ENCODE measurements at regions not wholly inside any gene's neighbourhood (a gene's known extent, or its start where the extent isn't known, plus 50 kb on each side); places are given as distances from the start of the nearest gene placed in this dataset.

GRCh38 chr4:124903995-124904722, 191.6 kb upstream of the ANKRD50 start:
- DNase-seq (ENCODE audit: low read depth in 2 of 2): peak; percentile 63 to 76
- TF ChIP-seq, protein P1, sequence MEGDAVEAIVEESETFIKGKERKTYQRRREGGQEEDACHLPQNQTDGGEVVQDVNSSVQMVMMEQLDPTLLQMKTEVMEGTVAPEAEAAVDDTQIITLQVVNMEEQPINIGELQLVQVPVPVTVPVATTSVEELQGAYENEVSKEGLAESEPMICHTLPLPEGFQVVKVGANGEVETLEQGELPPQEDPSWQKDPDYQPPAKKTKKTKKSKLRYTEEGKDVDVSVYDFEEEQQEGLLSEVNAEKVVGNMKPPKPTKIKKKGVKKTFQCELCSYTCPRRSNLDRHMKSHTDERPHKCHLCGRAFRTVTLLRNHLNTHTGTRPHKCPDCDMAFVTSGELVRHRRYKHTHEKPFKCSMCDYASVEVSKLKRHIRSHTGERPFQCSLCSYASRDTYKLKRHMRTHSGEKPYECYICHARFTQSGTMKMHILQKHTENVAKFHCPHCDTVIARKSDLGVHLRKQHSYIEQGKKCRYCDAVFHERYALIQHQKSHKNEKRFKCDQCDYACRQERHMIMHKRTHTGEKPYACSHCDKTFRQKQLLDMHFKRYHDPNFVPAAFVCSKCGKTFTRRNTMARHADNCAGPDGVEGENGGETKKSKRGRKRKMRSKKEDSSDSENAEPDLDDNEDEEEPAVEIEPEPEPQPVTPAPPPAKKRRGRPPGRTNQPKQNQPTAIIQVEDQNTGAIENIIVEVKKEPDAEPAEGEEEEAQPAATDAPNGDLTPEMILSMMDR (IDR thresholded peaks at IDR 0.05; ENCODE audit: low read depth, low read length): no peak
- peak overlapping the region in 1 of 2 donors; percentile 2 for H3K4me3 ChIP-seq (replicated peaks in 1 of 2; ENCODE audit: low read depth in 2 of 2, low read length in 2 of 2)

DNA sequence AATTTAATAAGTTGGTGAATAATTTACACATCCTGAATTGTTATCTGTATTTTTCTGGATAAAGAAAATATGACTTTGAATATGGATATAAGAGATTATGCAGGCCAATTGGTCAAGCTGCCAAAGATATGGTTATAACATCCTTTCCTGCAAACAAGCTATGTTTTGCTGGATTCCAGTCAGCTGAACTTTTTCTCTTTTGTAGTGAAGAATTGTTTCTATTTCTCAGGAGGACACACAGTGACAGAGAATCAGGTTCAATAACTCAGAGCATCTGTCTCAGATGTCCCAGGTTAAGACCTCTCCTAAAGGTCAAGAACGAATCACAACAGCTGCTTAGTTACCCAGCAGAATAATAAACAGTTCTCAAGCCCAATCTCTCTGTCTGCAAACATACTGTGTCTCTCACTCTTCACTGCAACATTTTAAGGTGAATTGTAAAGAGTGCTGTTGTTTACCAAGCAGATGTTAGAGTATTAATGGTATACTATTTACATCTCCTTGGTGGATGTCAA, 189.5 kb upstream of the ANKRD50 start:
- TF ChIP-seq, protein P1 (IDR thresholded peaks at IDR 0.05; ENCODE audit: low read depth, low read length): no peak
- no peak for DNase-seq (ENCODE audit: low read depth in 2 of 2)
- H3K4me3 ChIP-seq (replicated peaks in 1 of 2; ENCODE audit: low read depth in 2 of 2, low read length in 2 of 2): no peak overlapping the region

GRCh38 chr4:124899997-124900396, 187.5 kb upstream of the ANKRD50 start:
- no peak for DNase-seq (ENCODE audit: low read depth in 2 of 2)
- TF ChIP-seq, protein P1 (IDR thresholded peaks at IDR 0.05; ENCODE audit: low read depth, low read length): no peak
- no peak overlapping the region for H3K4me3 ChIP-seq (replicated peaks in 1 of 2; ENCODE audit: low read depth in 2 of 2, low read length in 2 of 2)

- H3K4me3 ChIP-seq (replicated peaks in 1 of 2; ENCODE audit: low read depth in 2 of 2, low read length in 2 of 2): no peak overlapping the region
- TF ChIP-seq, protein P1 (IDR thresholded peaks at IDR 0.05; ENCODE audit: low read depth, low read length): no peak
- DNase-seq (ENCODE audit: low read depth in 2 of 2): peak; percentile 28 to 76
These were observed 178.0 kb upstream of the ANKRD50 start for GRCh38 chr4:124890522-124890921.

GRCh38 chr4:124887739-124888138, 175.2 kb upstream of the ANKRD50 start:
- DNase-seq (ENCODE audit: low read depth in 2 of 2): no peak
- TF ChIP-seq, protein P1 (IDR thresholded peaks at IDR 0.05; ENCODE audit: low read depth, low read length): no peak
- no peak overlapping the region for H3K4me3 ChIP-seq (replicated peaks in 1 of 2; ENCODE audit: low read depth in 2 of 2, low read length in 2 of 2)

- no peak overlapping the region for H3K4me3 ChIP-seq (replicated peaks in 1 of 2; ENCODE audit: low read depth in 2 of 2, low read length in 2 of 2)
- TF ChIP-seq, protein P1 (IDR thresholded peaks at IDR 0.05; ENCODE audit: low read depth, low read length): no peak
- DNase-seq (ENCODE audit: low read depth in 2 of 2): no peak
These were observed 171.8 kb upstream of the ANKRD50 start for GRCh38 chr4:124884316-124884715.
